Smooth muscle cell (in vitro differentiated cells): ENCODE measurements at regions not wholly inside any gene's neighbourhood (a gene's known extent, or its start where the extent isn't known, plus 50 kb on each side); places are given as distances from the start of the nearest gene placed in this dataset.

Experiments used
- DNase-seq: peaks from one replicate; lab custom pipeline; 2025; ENCODE audit not compliant: unreplicated experiment; lab: John Stamatoyannopoulos, UW
- H2AFZ ChIP-seq: fragments of 200-600 bp; sonication (generic); 2 replicates; pipeline ENCODE4 v1.6.0; 2016; ENCODE audit warnings: antibody characterized with exemption, low read depth, mild to moderate bottlenecking
- H3F3A ChIP-seq: fragments of 200-600 bp; sonication (generic); 2 replicates; pipeline ENCODE4 v1.6.0; 2017; ENCODE audit warnings: antibody characterized with exemption, low read depth
- H3K27ac ChIP-seq: fragments of 200-600 bp; sonication (generic); 2 replicates; pipeline ENCODE4 v1.5.1; 2016; ENCODE audit warnings: low read depth, mild to moderate bottlenecking
- H3K27me3 ChIP-seq: fragments of 200-600 bp; sonication (generic); 2 replicates; pipeline ENCODE4 v1.6.1; 2016; ENCODE audit warnings: low read depth, mild to moderate bottlenecking
- H3K36me3 ChIP-seq: fragments of 200-600 bp; sonication (generic); 2 replicates; pipeline ENCODE4 v1.5.1; 2016; ENCODE audit warnings: low read depth
- H3K4me1 ChIP-seq: fragments of 200-600 bp; sonication (generic); 2 replicates; pipeline ENCODE4 v1.5.1; 2016; ENCODE audit warnings: low read depth
- H3K4me2 ChIP-seq: fragments of 200-600 bp; sonication (generic); 2 replicates; pipeline ENCODE4 v1.6.0; 2016; ENCODE audit warnings: mild to moderate bottlenecking
- H3K4me3 ChIP-seq: fragments of 200-600 bp; sonication (generic); 2 replicates; pipeline ENCODE4 v1.5.1; 2016; ENCODE audit warnings: mild to moderate bottlenecking
- H3K79me2 ChIP-seq: fragments of 200-600 bp; sonication (generic); 2 replicates; pipeline ENCODE4 v1.6.0; 2016; ENCODE audit warnings: low read depth, mild to moderate bottlenecking
- H3K9ac ChIP-seq: fragments of 200-600 bp; sonication (generic); 2 replicates; pipeline ENCODE4 v1.6.0; 2016; ENCODE audit warnings: low read depth
- H3K9me3 ChIP-seq: fragments of 200-600 bp; sonication (generic); replicated peaks from 2 replicates; pipeline ENCODE4 v1.5.1; 2016; ENCODE audit warnings: low read depth
- H4K20me1 ChIP-seq: fragments of 200-600 bp; sonication (generic); 2 replicates; pipeline ENCODE4 v1.6.0; 2016; ENCODE audit warnings: low read depth
- CTCF ChIP-seq: fragments of 200-600 bp; sonication (generic); IDR thresholded peaks from 2 replicates; pipeline ENCODE4 v1.5.1; 2017; ENCODE audit warnings: borderline replicate concordance, mild to moderate bottlenecking, antibody characterized with exemption; ENCODE audit not compliant: insufficient read depth, poor library complexity, severe bottlenecking
- WGBS: methylation state at CpG from one replicate; pipeline ENCODE4 v1.1.7; 2016; ENCODE audit warnings: low lambda C conversion rate; 5-methylcytosine and 5-hydroxymethylcytosine counted together

GRCh38 chr1:29937356-29937755 is 701.0 kb downstream of the PTPRU start:
- no peak overlapping the region for H3K9ac ChIP-seq
- no peaks in the 10 kb centered on the region for H3K79me2 ChIP-seq
- H3K4me1 ChIP-seq: no peaks in the 10 kb centered on the region
- H3K27ac ChIP-seq: no peak overlapping the region
- H4K20me1 ChIP-seq: no peaks in the 10 kb centered on the region
- H3K4me2 ChIP-seq: no peak overlapping the region
- H3K9me3 ChIP-seq: no peaks in the 10 kb centered on the region
- peaks cover 13% of the 10 kb centered on the region for H3K27me3 ChIP-seq
- no peak for TF ChIP-seq CTCF
- no peak overlapping the region for H3K4me3 ChIP-seq
- H2AFZ ChIP-seq: no peak overlapping the region
- H3F3A ChIP-seq: no peaks in the 10 kb centered on the region
- WGBS: 96% methylated on average over 1 of the region's 1 CpG
- no peaks in the 10 kb centered on the region for H3K36me3 ChIP-seq
- no peak for DNase-seq

GRCh38 chr1:29936031-29936544 is 699.8 kb downstream of the PTPRU start:
- 78% methylated on average over 7 of the region's 7 CpGs for WGBS
- H3K9ac ChIP-seq: no peak overlapping the region
- no peaks in the 10 kb centered on the region for H4K20me1 ChIP-seq
- H2AFZ ChIP-seq: no peak overlapping the region
- TF ChIP-seq CTCF: no peak
- H3K9me3 ChIP-seq: no peaks in the 10 kb centered on the region
- DNase-seq: no peak
- H3K27me3 ChIP-seq: peaks cover 7% of the 10 kb centered on the region
- H3K4me1 ChIP-seq: no peaks in the 10 kb centered on the region
- no peaks in the 10 kb centered on the region for H3K79me2 ChIP-seq
- no peak overlapping the region for H3K4me3 ChIP-seq
- no peak overlapping the region for H3K4me2 ChIP-seq
- H3K27ac ChIP-seq: no peak overlapping the region
- no peaks in the 10 kb centered on the region for H3K36me3 ChIP-seq
- H3F3A ChIP-seq: no peaks in the 10 kb centered on the region

DNA sequence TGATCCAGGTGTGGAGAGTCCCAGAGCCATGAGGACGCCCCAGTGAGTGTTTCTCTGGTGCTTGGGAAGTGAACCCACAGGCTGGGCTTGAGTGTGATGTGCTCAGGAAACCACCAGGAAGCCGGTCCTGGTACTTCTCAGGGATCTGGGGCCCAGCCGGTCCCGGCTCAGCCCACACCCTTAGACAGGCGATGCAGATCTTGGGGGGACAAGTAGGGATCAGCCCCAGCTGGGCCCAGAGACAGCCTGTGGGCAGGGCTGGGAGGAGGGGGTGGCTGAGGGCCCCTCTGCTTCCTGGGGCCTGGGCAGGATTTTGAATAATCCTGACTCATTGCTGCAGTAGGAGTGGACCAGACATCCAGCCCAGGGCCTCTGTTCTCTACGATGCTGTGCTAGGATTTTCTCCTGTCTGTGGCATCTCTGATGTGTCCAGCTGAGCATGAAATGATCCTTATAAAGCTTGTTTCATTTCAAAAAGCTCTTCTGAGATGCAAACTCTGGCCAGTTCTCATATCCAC is 698.0 kb downstream of the PTPRU start:
- Histone ChIP-seq H2AFZ (no peak overlapping the region), H3F3A (no peaks in the 10 kb centered on the region), H3K4me2 (no peak overlapping the region), H3K36me3 (no peaks in the 10 kb centered on the region), H3K9me3 (no peaks in the 10 kb centered on the region), H3K79me2 (no peaks in the 10 kb centered on the region), H4K20me1 (no peaks in the 10 kb centered on the region), H3K9ac (no peak overlapping the region), H3K4me3 (no peak overlapping the region), H3K27me3 (peaks cover 8% of the 10 kb centered on the region), H3K27ac (no peak overlapping the region), H3K4me1 (no peaks in the 10 kb centered on the region)
- DNase-seq: no peak
- WGBS: 61% methylated on average over 6 of the region's 6 CpGs
- TF ChIP-seq CTCF: no peak

- no peak overlapping the region for H3K27ac ChIP-seq
- no peak overlapping the region for H2AFZ ChIP-seq
- WGBS: 54% methylated on average over 4 of the region's 4 CpGs
- H3F3A ChIP-seq: no peaks in the 10 kb centered on the region
- H3K36me3 ChIP-seq: no peaks in the 10 kb centered on the region
- H3K4me3 ChIP-seq: no peak overlapping the region
- no peaks in the 10 kb centered on the region for H3K79me2 ChIP-seq
- H3K9me3 ChIP-seq: no peaks in the 10 kb centered on the region
- DNase-seq: no peak
- no peak overlapping the region for H3K4me2 ChIP-seq
- no peak for TF ChIP-seq CTCF
- no peaks in the 10 kb centered on the region for H4K20me1 ChIP-seq
- H3K4me1 ChIP-seq: no peaks in the 10 kb centered on the region
- H3K9ac ChIP-seq: no peak overlapping the region
- peaks cover 8% of the 10 kb centered on the region for H3K27me3 ChIP-seq
Measured at GRCh38 chr1:29933067-29933466, 696.7 kb downstream of the PTPRU start.
